ENCODE measurements at regions not wholly inside any gene's neighbourhood (a gene's known extent, or its start where the extent isn't known, plus 50 kb on each side); places are given as distances from the start of the nearest gene placed in this dataset.

DNA sequence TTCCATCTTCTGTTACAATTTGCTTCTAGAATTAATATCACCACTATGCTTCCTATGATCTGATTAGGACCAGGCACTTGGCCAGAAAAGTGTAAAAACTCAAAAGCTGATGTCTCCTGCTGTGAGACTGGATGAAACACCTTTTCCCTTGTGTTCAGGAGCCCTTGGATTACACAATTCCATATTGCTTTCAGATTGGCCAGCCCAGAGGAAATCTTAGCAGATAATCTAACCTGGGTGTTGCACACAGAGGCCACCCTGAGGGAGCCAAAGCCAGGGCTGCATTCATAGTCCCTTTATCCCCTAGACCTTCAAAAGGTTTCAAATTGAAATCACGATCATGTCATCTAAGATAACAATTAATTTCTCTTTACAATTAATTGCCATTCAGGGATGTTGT lies 94.1 kb upstream of the SELENOP start:
- TF ChIP-seq, protein P1, sequence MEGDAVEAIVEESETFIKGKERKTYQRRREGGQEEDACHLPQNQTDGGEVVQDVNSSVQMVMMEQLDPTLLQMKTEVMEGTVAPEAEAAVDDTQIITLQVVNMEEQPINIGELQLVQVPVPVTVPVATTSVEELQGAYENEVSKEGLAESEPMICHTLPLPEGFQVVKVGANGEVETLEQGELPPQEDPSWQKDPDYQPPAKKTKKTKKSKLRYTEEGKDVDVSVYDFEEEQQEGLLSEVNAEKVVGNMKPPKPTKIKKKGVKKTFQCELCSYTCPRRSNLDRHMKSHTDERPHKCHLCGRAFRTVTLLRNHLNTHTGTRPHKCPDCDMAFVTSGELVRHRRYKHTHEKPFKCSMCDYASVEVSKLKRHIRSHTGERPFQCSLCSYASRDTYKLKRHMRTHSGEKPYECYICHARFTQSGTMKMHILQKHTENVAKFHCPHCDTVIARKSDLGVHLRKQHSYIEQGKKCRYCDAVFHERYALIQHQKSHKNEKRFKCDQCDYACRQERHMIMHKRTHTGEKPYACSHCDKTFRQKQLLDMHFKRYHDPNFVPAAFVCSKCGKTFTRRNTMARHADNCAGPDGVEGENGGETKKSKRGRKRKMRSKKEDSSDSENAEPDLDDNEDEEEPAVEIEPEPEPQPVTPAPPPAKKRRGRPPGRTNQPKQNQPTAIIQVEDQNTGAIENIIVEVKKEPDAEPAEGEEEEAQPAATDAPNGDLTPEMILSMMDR (IDR thresholded peaks at IDR 0.05; ENCODE audit: low read depth, low read length, poor library complexity, severe bottlenecking): no peak
- no peak for TF ChIP-seq EZH2phosphoT487 (IDR thresholded peaks at IDR 0.05; ENCODE audit: borderline replicate concordance, low read length)
- no peak overlapping the region for H3K27ac ChIP-seq (ENCODE audit: low read depth, low read length)
- H3K4me1 ChIP-seq (ENCODE audit: control insufficient read depth, low read length): peaks cover 11% of the 10 kb centered on the region
- H3K9me3 ChIP-seq (ENCODE audit: control insufficient read depth, insufficient read depth, low read length): no peaks in the 10 kb centered on the region
- H3K4me3 ChIP-seq (ENCODE audit: low read length): no peak overlapping the region
- H3F3A ChIP-seq (ENCODE audit: control insufficient read depth, insufficient read depth): no peaks in the 10 kb centered on the region
- no peaks in the 10 kb centered on the region for H3K79me2 ChIP-seq (ENCODE audit: control insufficient read depth, low read length)
- H3K4me2 ChIP-seq (ENCODE audit: low read length): no peak overlapping the region
- H3K36me3 ChIP-seq (ENCODE audit: control insufficient read depth, low read length): no peaks in the 10 kb centered on the region
- peaks cover 35% of the 10 kb centered on the region for H3K27me3 ChIP-seq (ENCODE audit: control insufficient read depth, low read length)
- no peaks in the 10 kb centered on the region for H4K20me1 ChIP-seq (ENCODE audit: control insufficient read depth, insufficient read depth, low read depth, low read length)
- H3K9me2 ChIP-seq (replicated peaks; ENCODE audit: control insufficient read depth, low read length): no peaks in the 10 kb centered on the region

DNA sequence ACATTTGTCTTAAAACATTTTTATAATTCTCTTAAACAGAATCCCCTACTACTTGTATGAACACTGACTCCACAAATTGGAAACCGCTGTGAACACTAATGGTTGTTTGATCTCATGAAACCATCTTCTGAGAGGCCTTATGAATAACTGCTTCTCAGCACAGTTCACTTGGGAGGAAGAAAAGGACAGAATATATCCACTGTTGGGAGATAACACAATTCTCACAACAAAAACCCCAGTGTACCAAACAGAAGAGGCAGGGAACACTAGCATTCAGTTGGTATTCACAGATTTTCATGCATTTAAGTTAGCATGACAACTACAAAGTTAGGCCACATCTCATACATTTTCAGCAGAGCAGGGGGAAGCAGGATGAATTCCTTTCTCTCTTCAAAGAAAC lies 89.0 kb upstream of the SELENOP start:
- H3F3A ChIP-seq (ENCODE audit: control insufficient read depth, insufficient read depth): no peaks in the 10 kb centered on the region
- no peaks in the 10 kb centered on the region for H3K9me3 ChIP-seq (ENCODE audit: control insufficient read depth, insufficient read depth, low read length)
- H3K79me2 ChIP-seq (ENCODE audit: control insufficient read depth, low read length): no peaks in the 10 kb centered on the region
- H3K4me2 ChIP-seq (ENCODE audit: low read length): no peak overlapping the region
- H3K4me1 ChIP-seq (ENCODE audit: control insufficient read depth, low read length): peaks cover 3% of the 10 kb centered on the region; the same call in 1 of the 2 replicates
- H3K9me2 ChIP-seq (replicated peaks; ENCODE audit: control insufficient read depth, low read length): no peaks in the 10 kb centered on the region
- H4K20me1 ChIP-seq (ENCODE audit: control insufficient read depth, insufficient read depth, low read depth, low read length): no peaks in the 10 kb centered on the region
- H3K36me3 ChIP-seq (ENCODE audit: control insufficient read depth, low read length): no peaks in the 10 kb centered on the region
- TF ChIP-seq, protein P1 (IDR thresholded peaks at IDR 0.05; ENCODE audit: low read depth, low read length, poor library complexity, severe bottlenecking): no peak
- no peak for TF ChIP-seq EZH2phosphoT487 (IDR thresholded peaks at IDR 0.05; ENCODE audit: borderline replicate concordance, low read length)
- peaks cover 8% of the 10 kb centered on the region for H3K27me3 ChIP-seq (ENCODE audit: control insufficient read depth, low read length)
- no peak overlapping the region for H3K27ac ChIP-seq (ENCODE audit: low read depth, low read length)
- H3K4me3 ChIP-seq (ENCODE audit: low read length): no peak overlapping the region

DNA sequence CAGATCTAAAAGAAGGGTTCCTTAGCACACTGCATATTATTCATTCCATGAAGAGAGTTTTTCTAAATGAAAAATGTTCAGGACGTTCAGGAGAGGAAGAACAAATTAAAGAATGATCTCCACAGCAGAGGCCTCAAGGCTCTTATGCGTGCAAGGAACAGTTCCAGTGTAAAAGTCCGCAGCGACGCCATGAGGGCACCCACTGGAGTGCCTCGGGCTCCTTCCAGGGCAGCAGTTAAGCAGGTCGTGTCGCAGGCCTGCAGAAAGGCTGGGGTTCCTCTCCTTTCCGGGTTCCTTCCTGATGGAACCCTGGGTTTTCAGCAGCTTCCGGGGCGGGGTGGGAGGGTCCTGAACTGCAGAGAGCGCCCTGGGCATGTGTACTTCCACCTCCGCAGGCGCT lies 87.1 kb upstream of the SELENOP start:
- no peaks in the 10 kb centered on the region for H3F3A ChIP-seq (ENCODE audit: control insufficient read depth, insufficient read depth)
- no peaks in the 10 kb centered on the region for H3K9me3 ChIP-seq (ENCODE audit: control insufficient read depth, insufficient read depth, low read length)
- H3K79me2 ChIP-seq (ENCODE audit: control insufficient read depth, low read length): no peaks in the 10 kb centered on the region
- no peaks in the 10 kb centered on the region for H3K36me3 ChIP-seq (ENCODE audit: control insufficient read depth, low read length)
- H3K27me3 ChIP-seq (ENCODE audit: control insufficient read depth, low read length): no peaks in the 10 kb centered on the region
- H3K4me3 ChIP-seq (ENCODE audit: low read length): no peak overlapping the region
- H3K27ac ChIP-seq (ENCODE audit: low read depth, low read length): no peak overlapping the region
- H4K20me1 ChIP-seq (ENCODE audit: control insufficient read depth, insufficient read depth, low read depth, low read length): no peaks in the 10 kb centered on the region
- TF ChIP-seq, protein P1 (IDR thresholded peaks at IDR 0.05; ENCODE audit: low read depth, low read length, poor library complexity, severe bottlenecking): no peak
- TF ChIP-seq EZH2phosphoT487 (IDR thresholded peaks at IDR 0.05; ENCODE audit: borderline replicate concordance, low read length): no peak
- H3K4me1 ChIP-seq (ENCODE audit: control insufficient read depth, low read length): peaks cover 3% of the 10 kb centered on the region; the same call in 1 of the 2 replicates
- no peaks in the 10 kb centered on the region for H3K9me2 ChIP-seq (replicated peaks; ENCODE audit: control insufficient read depth, low read length)
- H3K4me2 ChIP-seq (ENCODE audit: low read length): no peak overlapping the region

Measured in DOHH2 (cell line).